AG09319 (cell line): ENCODE measurements at regions not wholly inside any gene's neighbourhood (a gene's known extent, or its start where the extent isn't known, plus 50 kb on each side); places are given as distances from the start of the nearest gene placed in this dataset.

ENCODE experiments used
- DNase-seq: peaks from one replicate; pipeline ENCODE4 v3.0.0-alpha.2; 2010; ENCODE audit warnings: low read depth; ENCODE audit errors: extremely low read depth
- CTCF ChIP-seq: IDR thresholded peaks from 2 replicates; pipeline ENCODE4 v1.5.1; 2011; ENCODE audit warnings: low read depth, mild to moderate bottlenecking, inconsistent platforms, low read length, moderate library complexity

- no peak for DNase-seq
- no peak for TF ChIP-seq CTCF
Measured at GRCh38 chr17:15049795-15050160, 215.3 kb downstream of the PMP22 start.

DNA sequence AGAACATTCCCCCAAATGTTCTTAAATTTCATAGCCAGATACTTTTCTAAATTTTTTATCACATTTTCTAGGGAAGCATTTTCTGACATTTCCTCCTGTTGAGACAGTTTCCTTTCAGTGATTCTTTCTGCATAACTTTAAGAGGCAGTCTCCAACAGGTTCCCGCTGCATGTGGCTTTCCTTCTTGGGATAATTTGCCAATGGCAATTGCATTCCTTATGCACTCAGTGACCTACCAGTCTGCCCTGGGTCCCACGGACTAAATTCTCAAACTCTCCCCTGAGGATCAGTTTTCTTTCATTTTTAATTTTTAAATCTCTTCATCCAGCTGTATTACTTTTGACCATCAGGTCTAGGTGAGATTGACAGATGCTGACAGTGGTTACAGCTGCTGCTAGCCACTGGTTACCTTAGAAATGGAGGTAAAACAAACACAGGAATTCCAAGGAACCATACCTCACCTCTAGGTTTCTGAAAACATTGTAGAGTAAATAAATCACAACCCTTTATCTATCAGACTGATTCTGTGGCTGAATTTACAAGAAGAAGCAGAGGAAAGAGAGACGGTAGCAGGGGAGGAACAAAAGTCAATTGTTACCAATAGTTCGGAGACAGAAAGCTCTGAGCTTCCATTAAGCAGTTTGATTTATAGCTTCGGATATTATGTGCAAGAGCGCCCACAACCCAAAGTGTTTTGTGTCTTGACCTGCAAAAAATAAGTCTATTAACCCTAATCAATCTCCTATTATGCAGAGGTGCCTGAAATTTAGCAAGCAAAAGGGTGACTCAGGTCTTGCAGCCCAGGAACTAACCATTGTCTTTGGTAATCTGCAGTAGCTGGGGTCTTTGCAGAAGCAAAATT is 216.0 kb downstream of the PMP22 start:
- no peak for TF ChIP-seq CTCF
- DNase-seq = no peak

DNA sequence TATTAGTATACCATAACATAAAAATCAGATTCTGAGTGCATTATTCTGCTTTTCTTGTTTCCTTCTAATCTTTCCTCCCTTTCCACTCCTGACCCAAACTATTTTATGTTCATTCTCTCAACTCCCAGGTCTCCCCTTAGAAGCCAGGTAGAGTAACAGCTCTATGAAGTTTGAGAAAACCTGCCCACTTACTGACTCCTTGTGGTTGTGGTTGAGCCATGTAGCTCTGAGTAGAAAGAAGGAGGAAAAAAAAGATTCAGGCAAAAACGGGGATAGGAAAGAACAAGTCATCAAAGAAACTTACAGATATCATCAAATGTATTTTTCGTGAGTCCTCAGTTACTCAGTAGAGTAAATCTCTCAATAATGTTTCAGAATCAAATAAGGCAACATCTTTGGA is 216.7 kb downstream of the PMP22 start:
- TF ChIP-seq CTCF = no peak
- DNase-seq = no peak

GRCh38 chr17:15042311-15042710 is 222.8 kb downstream of the PMP22 start:
- no peak for TF ChIP-seq CTCF
- no peak for DNase-seq

GRCh38 chr17:15039366-15039765 is 225.8 kb downstream of the PMP22 start:
- no peak for TF ChIP-seq CTCF
- DNase-seq = no peak

GRCh38 chr17:15038656-15039055 is 226.5 kb downstream of the PMP22 start:
- TF ChIP-seq CTCF = no peak
- DNase-seq = peak; percentile 29

DNA sequence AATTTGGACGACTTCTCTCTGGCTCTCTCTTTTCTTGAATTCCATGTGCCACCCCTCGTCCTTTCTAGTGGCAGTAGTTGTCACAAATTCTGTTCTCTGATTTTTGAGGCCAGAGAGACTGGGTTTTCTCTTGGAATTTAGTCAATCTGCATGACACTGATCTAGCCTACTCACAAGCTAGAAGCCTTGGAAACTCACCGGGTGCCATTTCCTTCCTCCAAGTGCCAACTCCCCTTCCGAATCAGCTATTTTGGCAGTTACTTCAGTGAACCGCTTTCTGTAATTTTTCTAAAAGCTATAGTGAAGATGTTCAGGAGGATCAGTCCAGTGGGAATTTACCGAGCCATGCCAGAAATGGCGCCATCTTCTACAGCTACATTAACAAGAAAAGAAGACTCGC is 228.9 kb downstream of the PMP22 start:
- TF ChIP-seq CTCF = no peak

More for the DNA sequence above, 228.9 kb downstream of the PMP22 start:
- DNase-seq = no peak
